Aorta (tissue), 5 donors: ENCODE measurements at regions not wholly inside any gene's neighbourhood (a gene's known extent, or its start where the extent isn't known, plus 50 kb on each side); places are given as distances from the start of the nearest gene placed in this dataset.

ENCODE experiments used
- ATAC-seq: fragments of 200-7000 bp; cut with Tn5 transposase; one replicate; pipeline ENCODE4 v1.9.1; 2022; ENCODE audit warnings: moderate library complexity; ENCODE audit not compliant: low FRiP score
- DNase-seq, 2 donors: peaks; one replicate each; pipeline ENCODE4 v3.0.0-alpha.2; 2020
- H3K27ac ChIP-seq, 2 donors: one replicate each; pipeline ENCODE4 v1.5.1; 2013; ENCODE audit warnings: low read length in 2 of 2, mild to moderate bottlenecking in 2 of 2, moderate library complexity in 2 of 2, control low read depth in 1 of 2, inconsistent platforms in 1 of 2, low read depth in 1 of 2
- H3K27me3 ChIP-seq, 2 donors: one replicate each; pipeline ENCODE4 v1.6.1; 2013; ENCODE audit warnings: control low read depth in 1 of 2, low read length in 1 of 2, mild to moderate bottlenecking in 1 of 2, moderate library complexity in 1 of 2; ENCODE audit not compliant: insufficient read depth in 2 of 2, control insufficient read depth in 1 of 2
- H3K36me3 ChIP-seq, 2 donors: one replicate each; pipeline ENCODE4 v1.6.1; 2013; ENCODE audit warnings: control low read depth in 1 of 2, low read length in 1 of 2, mild to moderate bottlenecking in 1 of 2; ENCODE audit not compliant: insufficient read depth in 2 of 2, control insufficient read depth in 1 of 2
- H3K4me1 ChIP-seq, 2 donors: one replicate each; pipeline ENCODE4 v1.6.1; 2013; ENCODE audit warnings: low read length in 2 of 2, control low read depth in 1 of 2, mild to moderate bottlenecking in 1 of 2, moderate library complexity in 1 of 2; ENCODE audit not compliant: insufficient read depth in 2 of 2, control insufficient read depth in 1 of 2
- H3K4me3 ChIP-seq, 2 donors: one replicate each; pipeline ENCODE4 v1.5.1; 2013; ENCODE audit warnings: low read length in 2 of 2, control low read depth in 1 of 2, mild to moderate bottlenecking in 1 of 2
- H3K9me3 ChIP-seq: one replicate; pipeline ENCODE4 v1.6.1; 2013; ENCODE audit warnings: mild to moderate bottlenecking, low read length; ENCODE audit not compliant: control insufficient read depth
- WGBS, 2 donors: extraction: QIAGEN DNeasy Blood & Tissue Kit; methylation state at CpG; one replicate each; pipeline ENCODE4 v1.1.7; 2013; 5-methylcytosine and 5-hydroxymethylcytosine counted together
- intact Hi-C, 2 donors: fragments of 100-400 bp; cut with DNase I; formaldehyde crosslinking; loops; one replicate each; pipeline versions ENCODE4 v1.14.2 to v1.15.0; 2022
- donor health status: healthy with polysubstance abuse.
- donor health status: Bipolar disorder and iron deficiency.
- donor health status: DM: no; HTN: no; CAD: no.
- donor health status: DM: no; HTN: no; CAD: no.
- donor health status: DM: yes; HTN: yes; CAD: no.

- no peak overlapping the region for H3K4me3 ChIP-seq
- ATAC-seq (no peak), DNase-seq (no peak)
- no peaks in the 10 kb centered on the region for H3K9me3 ChIP-seq
- H3K4me1 ChIP-seq, result no peaks in the 10 kb centered on the region
- no peaks in the 10 kb centered on the region for H3K36me3 ChIP-seq
- intact Hi-C loops, result no loop called here
- H3K27me3 ChIP-seq, result no peaks in the 10 kb centered on the region
- no peak overlapping the region for H3K27ac ChIP-seq
- 94% methylated on average over 1 of the region's 1 CpG for WGBS, 2 donors
These were observed 161.4 kb upstream of the ZRANB2 start for GRCh38 chr1:71242239-71242638.

GRCh38 chr1:71240656-71241055 lies 159.8 kb upstream of the ZRANB2 start:
- Histone ChIP-seq H3K4me1 (no peaks in the 10 kb centered on the region), H3K27ac (no peak overlapping the region), H3K9me3 (no peaks in the 10 kb centered on the region), H3K36me3 (no peaks in the 10 kb centered on the region), H3K4me3 (no peak overlapping the region), H3K27me3 (no peaks in the 10 kb centered on the region)
- DNase-seq (no peak), ATAC-seq (no peak)
- intact Hi-C loops, result no loop called here
- WGBS, 2 donors, result 100% methylated on average over 1 of the region's 1 CpG

- no peak for DNase-seq
These were observed 155.7 kb upstream of the ZRANB2 start for GRCh38 chr1:71236503-71236902.

GRCh38 chr1:71233645-71234044 lies 152.8 kb upstream of the ZRANB2 start:
- intact Hi-C loops, result no loop called here
- Histone ChIP-seq H3K27me3 (no peaks in the 10 kb centered on the region), H3K36me3 (peaks cover 0 to 3% of the 10 kb centered on the region in 2 donors), H3K27ac (no peak overlapping the region), H3K4me3 (no peak overlapping the region), H3K4me1 (no peaks in the 10 kb centered on the region), H3K9me3 (no peaks in the 10 kb centered on the region)
- WGBS, 2 donors, result 90 to 94% methylated on average over 1 of the region's 1 CpG
- DNase-seq (no peak), ATAC-seq (no peak)

More at GRCh38 chr1:71236503-71236902, 155.7 kb upstream of the ZRANB2 start:
- ATAC-seq, result no peak
- H3K4me1 ChIP-seq, result no peaks in the 10 kb centered on the region
- no peak overlapping the region for H3K27ac ChIP-seq
- 69 to 76% methylated on average over 2 of the region's 2 CpGs for WGBS, 2 donors
- H3K27me3 ChIP-seq, result no peaks in the 10 kb centered on the region
- H3K36me3 ChIP-seq, result no peaks in the 10 kb centered on the region
- intact Hi-C loops, result no loop called here
- no peak overlapping the region for H3K4me3 ChIP-seq
- H3K9me3 ChIP-seq, result no peaks in the 10 kb centered on the region

- WGBS, 2 donors, result 78 to 89% methylated on average over 5 of the region's 5 CpGs
- DNase-seq (no peak), ATAC-seq (no peak)
- H3K27ac ChIP-seq, result no peak overlapping the region
- H3K4me1 ChIP-seq, result no peaks in the 10 kb centered on the region
- intact Hi-C loops, result no loop called here
- H3K36me3 ChIP-seq, result peaks cover 0 to 3% of the 10 kb centered on the region in 2 donors
- H3K4me3 ChIP-seq, result no peak overlapping the region
- H3K9me3 ChIP-seq, result no peaks in the 10 kb centered on the region
- H3K27me3 ChIP-seq, result no peaks in the 10 kb centered on the region
These were observed 152.0 kb upstream of the ZRANB2 start for GRCh38 chr1:71232786-71233185.

GRCh38 chr1:71232166-71232763 lies 151.4 kb upstream of the ZRANB2 start:
- ATAC-seq, result no peak
- no peaks in the 10 kb centered on the region for H3K27me3 ChIP-seq
- H3K36me3 ChIP-seq, result peaks cover 0 to 3% of the 10 kb centered on the region in 2 donors
- no peaks in the 10 kb centered on the region for H3K9me3 ChIP-seq
- H3K4me1 ChIP-seq, result no peaks in the 10 kb centered on the region
- H3K27ac ChIP-seq, result no peak overlapping the region
- no peak for DNase-seq
- 69 to 77% methylated on average over 12 of the region's 12 CpGs for WGBS, 2 donors
- H3K4me3 ChIP-seq, result no peak overlapping the region
- intact Hi-C loops, result no loop called here

GRCh38 chr1:71231751-71232150 lies 150.9 kb upstream of the ZRANB2 start:
- H3K27me3 ChIP-seq, result no peaks in the 10 kb centered on the region
- WGBS, 2 donors, result 70 to 78% methylated on average over 1 of the region's 1 CpG
- H3K9me3 ChIP-seq, result no peaks in the 10 kb centered on the region
- H3K27ac ChIP-seq, result no peak overlapping the region
- H3K36me3 ChIP-seq, result peaks cover 0 to 3% of the 10 kb centered on the region in 2 donors
- H3K4me1 ChIP-seq, result no peaks in the 10 kb centered on the region
- intact Hi-C loops, result no loop called here
- no peak for ATAC-seq
- no peak for DNase-seq
- no peak overlapping the region for H3K4me3 ChIP-seq

GRCh38 chr1:71228742-71229365 lies 148.0 kb upstream of the ZRANB2 start:
- ATAC-seq (no peak), DNase-seq (no peak)
- Histone ChIP-seq H3K27ac (no peak overlapping the region), H3K27me3 (no peaks in the 10 kb centered on the region), H3K9me3 (no peaks in the 10 kb centered on the region), H3K4me1 (no peaks in the 10 kb centered on the region), H3K36me3 (peaks cover 0 to 3% of the 10 kb centered on the region in 2 donors), H3K4me3 (no peak overlapping the region)
- WGBS, 2 donors, result 39 to 40% methylated on average over 12 of the region's 12 CpGs
- intact Hi-C loops, result no loop called here

GRCh38 chr1:71228241-71228640 lies 147.4 kb upstream of the ZRANB2 start:
- Histone ChIP-seq H3K27me3 (no peaks in the 10 kb centered on the region), H3K9me3 (no peaks in the 10 kb centered on the region), H3K27ac (no peak overlapping the region), H3K4me3 (no peak overlapping the region), H3K4me1 (no peaks in the 10 kb centered on the region), H3K36me3 (peaks cover 0 to 3% of the 10 kb centered on the region in 2 donors)
- WGBS, 2 donors, result 64 to 69% methylated on average over 4 of the region's 4 CpGs
- DNase-seq (no peak), ATAC-seq (no peak)
- intact Hi-C loops, result no loop called here
